CD4-positive, CD25-positive, alpha-beta regulatory T cell (primary cell): ENCODE measurements at regions not wholly inside any gene's neighbourhood (a gene's known extent, or its start where the extent isn't known, plus 50 kb on each side); places are given as distances from the start of the nearest gene placed in this dataset.
"Not testable (repeated sequence)": the region's sequence is repeated elsewhere in the genome, so short reads cannot be mapped to it uniquely, and the experiment has no call there.

Experiments used
- ATAC-seq, 2 donors: fragments of 150-1000 bp; cut with Tn5 transposase; one replicate each; pipeline ENCODE4 v1.10.0; 2021; ENCODE audit warnings: low read depth in 2 of 2, moderate number of reproducible peaks in 2 of 2, moderate library complexity in 1 of 2
- DNase-seq, 3 donors: peaks; one replicate each; pipeline versions ENCODE4 v3.0.0 to v3.0.0-alpha.2; 2012 to 2022; ENCODE audit warnings: mixed read lengths in 1 of 3
- H3K27ac ChIP-seq: one replicate; pipeline ENCODE4 v1.7.0; 2013; ENCODE audit warnings: mild to moderate bottlenecking, low read length; ENCODE audit not compliant: insufficient read depth, poor library complexity, severe bottlenecking
- H3K27me3 ChIP-seq: one replicate; pipeline ENCODE4 v1.7.0; 2013; ENCODE audit warnings: low read length; ENCODE audit not compliant: control insufficient read depth, insufficient read depth
- H3K36me3 ChIP-seq: one replicate; pipeline ENCODE4 v1.7.0; 2013; ENCODE audit warnings: mild to moderate bottlenecking, low read length, moderate library complexity; ENCODE audit not compliant: control insufficient read depth, insufficient read depth
- H3K4me1 ChIP-seq: 2 replicates; pipeline ENCODE4 v1.7.0; 2013; ENCODE audit warnings: mild to moderate bottlenecking, low read length; ENCODE audit not compliant: insufficient read depth, control insufficient read depth, poor library complexity, severe bottlenecking
- H3K4me3 ChIP-seq: one replicate; pipeline ENCODE4 v1.7.0; 2013; ENCODE audit warnings: low read depth, mild to moderate bottlenecking, low read length, moderate library complexity
- H3K9me3 ChIP-seq, 2 experiments: 1 replicate in 1 of 2; 2 replicates in 1 of 2; pipeline ENCODE4 v1.7.0; 2013; ENCODE audit warnings: low read length in 2 of 2, mild to moderate bottlenecking in 1 of 2, moderate library complexity in 1 of 2; ENCODE audit not compliant: control insufficient read depth in 2 of 2
- H3K27ac Mint-ChIP-seq, 3 donors: one replicate each; pipeline ENCODE4 v1.8.0; 2020 to 2022; ENCODE audit warnings: mild to moderate bottlenecking in 3 of 3, mixed read lengths in 3 of 3, moderate library complexity in 2 of 3
- H3K27me3 Mint-ChIP-seq: one replicate; pipeline ENCODE4 v1.8.0; 2022; ENCODE audit warnings: mild to moderate bottlenecking, mixed read lengths
- H3K36me3 Mint-ChIP-seq: one replicate; pipeline ENCODE4 v1.8.0; 2020; ENCODE audit warnings: mixed read lengths
- H3K4me1 Mint-ChIP-seq, 4 donors: one replicate each; pipeline ENCODE4 v1.8.0; 2020 to 2022; ENCODE audit warnings: mixed read lengths in 4 of 4, mild to moderate bottlenecking in 1 of 4
- H3K4me3 Mint-ChIP-seq, 4 donors: one replicate each; pipeline ENCODE4 v1.8.0; 2020 to 2022; ENCODE audit warnings: mild to moderate bottlenecking in 4 of 4, mixed read lengths in 4 of 4, moderate library complexity in 3 of 4
- H3K9me3 Mint-ChIP-seq, 7 donors: one replicate each; pipeline ENCODE4 v1.8.0; 2020 to 2022; ENCODE audit warnings: mixed read lengths in 7 of 7, mild to moderate bottlenecking in 3 of 7, moderate library complexity in 2 of 7

- H3K4me3 ChIP-seq, H3K36me3 Mint-ChIP-seq, DNase-seq, H3K9me3 Mint-ChIP-seq, H3K27me3 ChIP-seq, H3K4me3 Mint-ChIP-seq, H3K4me1 Mint-ChIP-seq, H3K36me3 ChIP-seq, H3K9me3 ChIP-seq, H3K27ac ChIP-seq, H3K4me1 ChIP-seq, H3K27ac Mint-ChIP-seq, ATAC-seq: not testable (repeated sequence)
- H3K27me3 Mint-ChIP-seq = peaks cover 13% of the 10 kb centered on the region
Measured at GRCh38 chr11:71157676-71158075, 94.7 kb downstream of the SHANK2 start.

GRCh38 chr11:71156301-71156700 is 96.1 kb downstream of the SHANK2 start:
- Histone ChIP-seq H3K4me3 (no peak overlapping the region), H3K36me3 (no peaks in the 10 kb centered on the region), H3K27me3 (no peaks in the 10 kb centered on the region), H3K27ac (no peak overlapping the region), H3K4me1 (no peaks in the 10 kb centered on the region), H3K9me3 (no peaks in the 10 kb centered on the region)
- H3K36me3 Mint-ChIP-seq = no peaks in the 10 kb centered on the region
- ATAC-seq (no peak), DNase-seq (no peak)
- no peak overlapping the region for H3K27ac Mint-ChIP-seq
- H3K9me3 Mint-ChIP-seq = peaks cover 0 to 3% (median 0%) of the 10 kb centered on the region in 7 donors
- peaks cover 16% of the 10 kb centered on the region for H3K27me3 Mint-ChIP-seq
- peaks cover 0 to 4% (median 0%) of the 10 kb centered on the region in 4 donors for H3K4me1 Mint-ChIP-seq
- no peak overlapping the region for H3K4me3 Mint-ChIP-seq

- Histone ChIP-seq H3K9me3 (no peaks in the 10 kb centered on the region), H3K4me1 (no peaks in the 10 kb centered on the region), H3K27me3 (no peaks in the 10 kb centered on the region), H3K4me3 (no peak overlapping the region), H3K27ac (no peak overlapping the region), H3K36me3 (no peaks in the 10 kb centered on the region)
- Mint-ChIP-seq H3K36me3 (no peaks in the 10 kb centered on the region), H3K27me3 (peaks cover 16% of the 10 kb centered on the region), H3K9me3 (peaks cover 0 to 3% (median 0%) of the 10 kb centered on the region in 7 donors), H3K4me3 (no peak overlapping the region), H3K4me1 (peaks cover 0 to 4% (median 0%) of the 10 kb centered on the region in 4 donors), H3K27ac (no peak overlapping the region)
- ATAC-seq (no peak), DNase-seq (no peak)
Measured at GRCh38 chr11:71155846-71156245, 96.5 kb downstream of the SHANK2 start.

DNA sequence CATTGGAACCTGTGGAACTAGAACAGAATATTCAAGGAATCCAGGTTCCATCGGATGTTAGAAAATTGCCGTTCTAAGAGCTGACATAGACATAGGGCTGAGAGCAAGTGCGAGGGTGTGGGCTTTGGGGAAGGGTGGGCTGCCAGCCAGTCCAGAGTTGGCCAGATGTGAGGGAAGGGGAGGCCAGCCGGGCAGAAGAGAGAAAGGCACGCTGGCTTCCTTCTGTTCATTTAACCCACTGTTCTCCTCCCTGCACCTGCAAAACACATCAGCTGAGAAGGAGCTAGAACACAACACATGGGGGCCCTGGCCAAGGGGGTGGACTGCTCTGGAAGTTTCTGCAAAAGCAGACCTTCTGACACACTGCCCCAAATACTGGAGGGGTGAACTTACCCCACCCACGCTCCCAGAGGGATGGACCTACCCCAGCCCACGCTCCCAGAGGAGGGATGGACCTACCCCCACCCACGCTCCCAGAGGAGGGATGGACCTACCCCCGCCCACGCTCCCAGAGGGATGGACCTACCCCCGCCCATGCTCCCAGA is 98.0 kb downstream of the SHANK2 start:
- Mint-ChIP-seq H3K27me3 (peaks cover 16% of the 10 kb centered on the region), H3K4me1 (peaks cover 0 to 4% (median 0%) of the 10 kb centered on the region in 4 donors), H3K36me3 (no peaks in the 10 kb centered on the region), H3K9me3 (peaks cover 0 to 3% (median 1%) of the 10 kb centered on the region in 7 donors), H3K4me3 (no peak overlapping the region), H3K27ac (no peak overlapping the region)
- no peaks in the 10 kb centered on the region for H3K4me1 ChIP-seq
- no peak overlapping the region for H3K27ac ChIP-seq
- H3K4me3 ChIP-seq = no peak overlapping the region
- no peaks in the 10 kb centered on the region for H3K9me3 ChIP-seq
- ATAC-seq = no peak
- H3K36me3 ChIP-seq = no peaks in the 10 kb centered on the region
- DNase-seq = no peak
- H3K27me3 ChIP-seq = no peaks in the 10 kb centered on the region

- DNase-seq = no peak
- Histone ChIP-seq H3K27me3 (no peaks in the 10 kb centered on the region), H3K9me3 (no peaks in the 10 kb centered on the region), H3K36me3 (no peaks in the 10 kb centered on the region), H3K4me1 (no peaks in the 10 kb centered on the region), H3K27ac (no peak overlapping the region), H3K4me3 (no peak overlapping the region)
- Mint-ChIP-seq H3K4me1 (peaks cover 0 to 4% (median 0%) of the 10 kb centered on the region in 4 donors), H3K36me3 (no peaks in the 10 kb centered on the region), H3K9me3 (peaks cover 0 to 4% (median 3%) of the 10 kb centered on the region in 7 donors), H3K4me3 (no peak overlapping the region), H3K27ac (no peak overlapping the region), H3K27me3 (peaks cover 15% of the 10 kb centered on the region)
- ATAC-seq = no peak
Measured at GRCh38 chr11:71153005-71153390, 99.4 kb downstream of the SHANK2 start.

GRCh38 chr11:71152312-71153004 is 99.9 kb downstream of the SHANK2 start:
- H3K4me3 Mint-ChIP-seq, H3K36me3 Mint-ChIP-seq, H3K27ac ChIP-seq, ATAC-seq, H3K9me3 ChIP-seq, H3K27ac Mint-ChIP-seq, DNase-seq, H3K36me3 ChIP-seq, H3K27me3 ChIP-seq, H3K4me1 ChIP-seq, H3K9me3 Mint-ChIP-seq, H3K4me3 ChIP-seq, H3K4me1 Mint-ChIP-seq: not testable (repeated sequence)
- peaks cover 15% of the 10 kb centered on the region for H3K27me3 Mint-ChIP-seq

DNA sequence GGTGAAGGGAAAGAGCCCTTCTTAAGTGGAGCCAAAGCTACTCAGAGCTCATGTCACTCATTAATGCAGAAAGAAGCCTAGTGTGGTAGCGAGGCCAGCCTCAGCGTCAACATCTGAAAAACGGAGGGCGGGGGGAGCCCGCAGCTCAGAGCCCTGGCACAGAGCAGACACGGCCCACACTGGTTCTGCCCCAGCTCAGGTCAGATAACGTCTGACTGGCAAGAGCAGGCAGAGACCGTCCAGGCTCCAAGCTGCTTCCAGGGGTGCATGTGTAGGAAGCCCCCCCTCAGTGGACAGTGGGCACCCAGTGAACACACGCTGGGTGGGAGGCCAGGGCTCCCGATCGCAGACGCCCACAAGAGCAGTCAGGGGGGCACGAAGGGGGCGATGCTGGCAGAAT is 100.8 kb downstream of the SHANK2 start:
- H3K4me1 ChIP-seq = no peaks in the 10 kb centered on the region
- H3K27ac Mint-ChIP-seq = no peak overlapping the region
- H3K36me3 ChIP-seq = no peaks in the 10 kb centered on the region
- H3K9me3 ChIP-seq = no peaks in the 10 kb centered on the region
- H3K4me1 Mint-ChIP-seq = peaks cover 0 to 4% (median 0%) of the 10 kb centered on the region in 4 donors
- H3K4me3 ChIP-seq = no peak overlapping the region
- DNase-seq (no peak), ATAC-seq (no peak)
- no peaks in the 10 kb centered on the region for H3K36me3 Mint-ChIP-seq
- H3K4me3 Mint-ChIP-seq = no peak overlapping the region
- H3K9me3 Mint-ChIP-seq = peaks cover 0 to 4% (median 3%) of the 10 kb centered on the region in 7 donors
- no peaks in the 10 kb centered on the region for H3K27me3 ChIP-seq
- H3K27ac ChIP-seq = no peak overlapping the region
- peaks cover 15% of the 10 kb centered on the region for H3K27me3 Mint-ChIP-seq

GRCh38 chr11:71150859-71151258 is 101.5 kb downstream of the SHANK2 start:
- Mint-ChIP-seq H3K36me3 (no peaks in the 10 kb centered on the region), H3K4me1 (peaks cover 0 to 4% (median 0%) of the 10 kb centered on the region in 4 donors), H3K9me3 (peaks cover 0 to 4% (median 0%) of the 10 kb centered on the region in 7 donors), H3K27me3 (peaks cover 15% of the 10 kb centered on the region), H3K27ac (no peak overlapping the region), H3K4me3 (no peak overlapping the region)
- no peaks in the 10 kb centered on the region for H3K27me3 ChIP-seq
- DNase-seq (no peak), ATAC-seq (no peak)
- H3K36me3 ChIP-seq = no peaks in the 10 kb centered on the region
- no peak overlapping the region for H3K4me3 ChIP-seq
- no peak overlapping the region for H3K27ac ChIP-seq
- H3K9me3 ChIP-seq = no peaks in the 10 kb centered on the region
- H3K4me1 ChIP-seq = no peaks in the 10 kb centered on the region
